ENCODE measurements at regions not wholly inside any gene's neighbourhood (a gene's known extent, or its start where the extent isn't known, plus 50 kb on each side); places are given as distances from the start of the nearest gene placed in this dataset.

DNA sequence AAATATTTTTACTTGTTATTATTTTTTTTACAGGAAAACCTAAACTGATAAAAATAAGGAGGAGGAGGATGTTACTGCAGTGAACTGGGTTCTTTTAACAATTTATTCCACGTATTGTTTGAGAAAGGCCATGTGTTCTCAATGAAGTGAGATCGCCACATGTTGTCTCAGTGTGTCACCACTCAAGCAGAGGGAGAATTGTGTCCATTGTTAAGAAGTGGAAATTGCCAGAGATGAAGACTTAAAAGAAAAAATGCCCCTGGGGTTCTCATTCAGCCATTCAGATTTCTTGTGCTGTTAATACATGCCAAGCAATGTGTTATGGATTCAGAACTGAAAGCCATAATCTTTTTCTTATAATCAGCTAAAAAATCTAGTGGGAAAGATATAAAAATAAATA lies 297.1 kb downstream of the NSUN3 start:
- Mint-ChIP-seq H3K9me3 (ENCODE audit: low read depth) (no peaks in the 10 kb centered on the region), H3K27me3 (no peaks in the 10 kb centered on the region), H3K36me3 (ENCODE audit: insufficient read depth) (no peaks in the 10 kb centered on the region), H3K4me1 (ENCODE audit: low read depth) (no peaks in the 10 kb centered on the region), H3K4me3 (ENCODE audit: low read depth) (no peak overlapping the region), H3K27ac (no peak overlapping the region)
- no peak for TF ChIP-seq CTCF (IDR thresholded peaks at IDR 0.05; ENCODE audit: unreplicated experiment)
- no peak for DNase-seq (ENCODE audit: low spot score, unreplicated experiment)

GRCh38 chr3:94360987-94361386 lies 298.1 kb downstream of the NSUN3 start:
- H3K9me3 Mint-ChIP-seq (ENCODE audit: low read depth) = no peaks in the 10 kb centered on the region
- no peak for TF ChIP-seq CTCF (IDR thresholded peaks at IDR 0.05; ENCODE audit: unreplicated experiment)
- H3K27ac Mint-ChIP-seq = no peak overlapping the region
- no peak for DNase-seq (ENCODE audit: low spot score, unreplicated experiment)
- H3K4me3 Mint-ChIP-seq (ENCODE audit: low read depth) = no peak overlapping the region
- no peaks in the 10 kb centered on the region for H3K27me3 Mint-ChIP-seq
- H3K36me3 Mint-ChIP-seq (ENCODE audit: insufficient read depth) = no peaks in the 10 kb centered on the region
- H3K4me1 Mint-ChIP-seq (ENCODE audit: low read depth) = no peaks in the 10 kb centered on the region

DNA sequence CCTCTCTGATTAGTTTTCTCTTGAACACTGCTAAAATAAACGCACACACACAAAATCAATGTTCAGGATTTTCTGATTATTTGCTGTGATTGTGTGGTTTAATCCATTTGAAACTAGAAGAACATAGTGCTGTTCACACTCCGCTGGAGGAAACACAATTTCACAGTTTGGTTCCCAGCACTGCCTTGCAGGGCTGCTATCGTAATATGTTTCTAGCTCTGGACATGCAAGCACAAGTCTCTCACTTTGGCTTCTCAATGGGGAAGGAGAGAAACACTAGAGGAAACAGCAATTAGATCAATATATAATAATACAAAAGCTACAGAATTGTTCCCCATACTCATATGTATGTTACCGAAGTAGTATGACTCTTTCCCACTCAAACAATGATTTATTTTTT lies 299.5 kb downstream of the NSUN3 start:
- no peaks in the 10 kb centered on the region for H3K4me1 Mint-ChIP-seq (ENCODE audit: low read depth)
- no peak for DNase-seq (ENCODE audit: low spot score, unreplicated experiment)
- no peaks in the 10 kb centered on the region for H3K27me3 Mint-ChIP-seq
- no peak for TF ChIP-seq CTCF (IDR thresholded peaks at IDR 0.05; ENCODE audit: unreplicated experiment)
- no peaks in the 10 kb centered on the region for H3K36me3 Mint-ChIP-seq (ENCODE audit: insufficient read depth)
- peaks cover 4% of the 10 kb centered on the region for H3K9me3 Mint-ChIP-seq (ENCODE audit: low read depth)
- no peak overlapping the region for H3K4me3 Mint-ChIP-seq (ENCODE audit: low read depth)
- no peak overlapping the region for H3K27ac Mint-ChIP-seq

DNA sequence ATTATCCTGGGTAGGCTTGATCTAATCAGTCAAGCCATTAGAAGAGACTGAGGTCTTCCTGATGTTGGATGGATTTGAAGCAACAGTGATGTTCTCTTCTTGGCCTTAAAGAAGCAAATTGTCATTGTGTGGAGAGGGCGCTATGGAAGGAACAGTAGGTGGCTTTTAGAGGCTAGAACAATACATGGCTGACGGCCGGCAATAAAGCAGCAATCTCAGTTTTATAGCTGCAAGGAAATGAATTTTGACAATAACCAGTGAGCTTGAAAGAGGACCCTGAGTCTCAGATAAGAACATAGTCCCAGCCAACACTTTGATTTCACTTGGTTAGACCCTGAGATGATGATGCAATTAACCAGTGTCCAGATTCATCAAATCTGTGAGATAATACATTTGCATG lies 302.1 kb downstream of the NSUN3 start:
- peaks cover 24% of the 10 kb centered on the region for H3K9me3 Mint-ChIP-seq (ENCODE audit: low read depth)
- H3K27ac Mint-ChIP-seq = no peak overlapping the region
- DNase-seq (ENCODE audit: low spot score, unreplicated experiment) = no peak
- TF ChIP-seq CTCF (IDR thresholded peaks at IDR 0.05; ENCODE audit: unreplicated experiment) = no peak
- H3K36me3 Mint-ChIP-seq (ENCODE audit: insufficient read depth) = no peaks in the 10 kb centered on the region
- H3K4me3 Mint-ChIP-seq (ENCODE audit: low read depth) = no peak overlapping the region
- H3K27me3 Mint-ChIP-seq = no peaks in the 10 kb centered on the region
- no peaks in the 10 kb centered on the region for H3K4me1 Mint-ChIP-seq (ENCODE audit: low read depth)

- TF ChIP-seq CTCF (IDR thresholded peaks at IDR 0.05; ENCODE audit: unreplicated experiment) = no peak
- Mint-ChIP-seq H3K9me3 (ENCODE audit: low read depth) (peaks cover 24% of the 10 kb centered on the region), H3K4me3 (ENCODE audit: low read depth) (no peak overlapping the region), H3K27me3 (no peaks in the 10 kb centered on the region), H3K27ac (no peak overlapping the region), H3K36me3 (ENCODE audit: insufficient read depth) (no peaks in the 10 kb centered on the region), H3K4me1 (ENCODE audit: low read depth) (no peaks in the 10 kb centered on the region)
- DNase-seq (ENCODE audit: low spot score, unreplicated experiment) = no peak
Observed at GRCh38 chr3:94372026-94372425, 309.2 kb downstream of the NSUN3 start.

All from progenitor cell of endocrine pancreas (in vitro differentiated cells).